ENCODE measurements at regions not wholly inside any gene's neighbourhood (a gene's known extent, or its start where the extent isn't known, plus 50 kb on each side); places are given as distances from the start of the nearest gene placed in this dataset.
"Not testable (repeated sequence)": the region's sequence is repeated elsewhere in the genome, so short reads cannot be mapped to it uniquely, and the experiment has no call there.

- ChIA-PET CTCF (no interaction called here), POLR2A (ENCODE audit: unreplicated experiment) (no interaction called here)
- no peaks in the 10 kb centered on the region for H3K9me3 ChIP-seq (ENCODE audit: low read length)
- no peaks in the 10 kb centered on the region for H3F3A ChIP-seq (ENCODE audit: low read length, unreplicated experiment)
- H3K9me2 ChIP-seq (replicated peaks; ENCODE audit: low read length), result no peaks in the 10 kb centered on the region; the same call in 1 of the 2 replicates
- H3K79me2 ChIP-seq (ENCODE audit: low read length), result no peaks in the 10 kb centered on the region
- ATAC-seq, result no peak
- no peaks in the 10 kb centered on the region for H3K4me1 ChIP-seq (ENCODE audit: insufficient read depth, low read length)
- no peak overlapping the region for H3K27ac ChIP-seq (ENCODE audit: low read length)
- DNase-seq, result no peak
- TF ChIP-seq CTCF (conservative IDR thresholded peaks at IDR 0.05; ENCODE audit: low read depth, low read length), result no peak
- TF ChIP-seq EZH2phosphoT487 (IDR thresholded peaks at IDR 0.05; ENCODE audit: borderline replicate concordance, low read length), result no peak
- no peak for TF ChIP-seq EZH2 (IDR thresholded peaks at IDR 0.05; ENCODE audit: low read length, unreplicated experiment)
- no TSS peak for BruUV-seq (replicated peaks)
- no peaks in the 10 kb centered on the region for H3K27me3 ChIP-seq (ENCODE audit: low read length)
- no peak overlapping the region for H3K4me3 ChIP-seq (ENCODE audit: low read length)
- H2AFZ ChIP-seq (ENCODE audit: low read length), result no peak overlapping the region
- H3K9ac ChIP-seq (ENCODE audit: low read length), result no peak overlapping the region
- no peaks in the 10 kb centered on the region for H3K36me3 ChIP-seq (ENCODE audit: low read depth, low read length)
- no peaks in the 10 kb centered on the region for H4K20me1 ChIP-seq (ENCODE audit: low read length)
- intact Hi-C loops (cut with micrococcal nuclease), result no loop called here
- no peak overlapping the region for H3K4me2 ChIP-seq (ENCODE audit: low read length)
Observed at GRCh38 chr2:220748875-220749479, 823.1 kb downstream of the EPHA4 start.

- H3K36me3 ChIP-seq (ENCODE audit: low read depth, low read length), result no peaks in the 10 kb centered on the region
- no peak overlapping the region for H3K4me3 ChIP-seq (ENCODE audit: low read length)
- H2AFZ ChIP-seq (ENCODE audit: low read length), result no peak overlapping the region
- H3K27ac ChIP-seq (ENCODE audit: low read length), result no peak overlapping the region
- H3K27me3 ChIP-seq (ENCODE audit: low read length), result no peaks in the 10 kb centered on the region
- H3K9me2 ChIP-seq (replicated peaks; ENCODE audit: low read length), result no peaks in the 10 kb centered on the region; the same call in 1 of the 2 replicates
- H3K79me2 ChIP-seq (ENCODE audit: low read length), result no peaks in the 10 kb centered on the region
- H3K9me3 ChIP-seq (ENCODE audit: low read length), result no peaks in the 10 kb centered on the region
- H3K4me1 ChIP-seq (ENCODE audit: insufficient read depth, low read length), result no peaks in the 10 kb centered on the region
- no peak overlapping the region for H3K4me2 ChIP-seq (ENCODE audit: low read length)
- H3F3A ChIP-seq (ENCODE audit: low read length, unreplicated experiment), result no peaks in the 10 kb centered on the region
- no peak for ATAC-seq
- no peak for DNase-seq
- CTCF ChIA-PET, result no interaction called here
- TF ChIP-seq CTCF (conservative IDR thresholded peaks at IDR 0.05; ENCODE audit: low read depth, low read length) (no peak), EZH2phosphoT487 (IDR thresholded peaks at IDR 0.05; ENCODE audit: borderline replicate concordance, low read length) (no peak)
- POLR2A ChIA-PET (ENCODE audit: unreplicated experiment), result no interaction called here
- H3K9ac ChIP-seq (ENCODE audit: low read length), result no peak overlapping the region
- intact Hi-C loops (cut with micrococcal nuclease), result no loop called here
- H4K20me1 ChIP-seq (ENCODE audit: low read length), result no peaks in the 10 kb centered on the region
- no TSS peak for BruUV-seq (replicated peaks)
Observed at GRCh38 chr2:220753486-220753885, 818.6 kb downstream of the EPHA4 start.

- Histone ChIP-seq H3K79me2 (ENCODE audit: low read length) (no peaks in the 10 kb centered on the region), H3K4me1 (ENCODE audit: insufficient read depth, low read length) (no peaks in the 10 kb centered on the region)
- ATAC-seq, result no peak
Observed at GRCh38 chr2:220756653-220757052, 815.5 kb downstream of the EPHA4 start.

GRCh38 chr2:220758376-220758775 is 813.7 kb downstream of the EPHA4 start:
- H3K9me3 ChIP-seq (ENCODE audit: low read length); H3K27me3 ChIP-seq (ENCODE audit: low read length); BruUV-seq (replicated peaks); H2AFZ ChIP-seq (ENCODE audit: low read length); ATAC-seq; CTCF ChIA-PET; H3K79me2 ChIP-seq (ENCODE audit: low read length); H3F3A ChIP-seq (ENCODE audit: low read length, unreplicated experiment); H4K20me1 ChIP-seq (ENCODE audit: low read length); H3K9me2 ChIP-seq (replicated peaks; ENCODE audit: low read length); H3K9ac ChIP-seq (ENCODE audit: low read length); intact Hi-C loops (cut with micrococcal nuclease); H3K4me2 ChIP-seq (ENCODE audit: low read length); POLR2A ChIA-PET (ENCODE audit: unreplicated experiment); H3K27ac ChIP-seq (ENCODE audit: low read length); DNase-seq; H3K4me3 ChIP-seq (ENCODE audit: low read length); H3K4me1 ChIP-seq (ENCODE audit: insufficient read depth, low read length); H3K36me3 ChIP-seq (ENCODE audit: low read depth, low read length): not testable (repeated sequence)

More at GRCh38 chr2:220756653-220757052, 815.5 kb downstream of the EPHA4 start:
- Histone ChIP-seq H3K36me3 (ENCODE audit: low read depth, low read length) (no peaks in the 10 kb centered on the region), H3K4me3 (ENCODE audit: low read length) (no peak overlapping the region), H3K9ac (ENCODE audit: low read length) (no peak overlapping the region), H3K27me3 (ENCODE audit: low read length) (no peaks in the 10 kb centered on the region), H3K9me3 (ENCODE audit: low read length) (no peaks in the 10 kb centered on the region), H3K27ac (ENCODE audit: low read length) (no peak overlapping the region), H3K9me2 (replicated peaks; ENCODE audit: low read length) (no peaks in the 10 kb centered on the region; the same call in 1 of the 2 replicates), H3K4me2 (ENCODE audit: low read length) (no peak overlapping the region), H2AFZ (ENCODE audit: low read length) (no peak overlapping the region), H4K20me1 (ENCODE audit: low read length) (no peaks in the 10 kb centered on the region), H3F3A (ENCODE audit: low read length, unreplicated experiment) (no peaks in the 10 kb centered on the region)
- no peak for DNase-seq
- ChIA-PET CTCF (no interaction called here), POLR2A (ENCODE audit: unreplicated experiment) (no interaction called here)
- TF ChIP-seq EZH2 (IDR thresholded peaks at IDR 0.05; ENCODE audit: low read length, unreplicated experiment), result no peak
- TF ChIP-seq EZH2phosphoT487 (IDR thresholded peaks at IDR 0.05; ENCODE audit: borderline replicate concordance, low read length), result no peak
- TF ChIP-seq CTCF (conservative IDR thresholded peaks at IDR 0.05; ENCODE audit: low read depth, low read length), result no peak
- BruUV-seq (replicated peaks), result no TSS peak
- intact Hi-C loops (cut with micrococcal nuclease), result no loop called here
